NCI-H526 (cell line): ENCODE measurements at regions not wholly inside any gene's neighbourhood (a gene's known extent, or its start where the extent isn't known, plus 50 kb on each side); places are given as distances from the start of the nearest gene placed in this dataset.

Source experiments
- DNase-seq, 2 experiments: peaks; one replicate each; lab custom pipeline; 2025; lab: John Stamatoyannopoulos, UW

GRCh38 chr18:27695503-27695902, 481.4 kb downstream of the CDH2 start:
- no peak for DNase-seq

- DNase-seq: peak in 1 of 2 experiments; percentile 8
Measured at GRCh38 chr18:27695052-27695451, 481.9 kb downstream of the CDH2 start.

GRCh38 chr18:27688581-27688980, 488.3 kb downstream of the CDH2 start:
- no peak for DNase-seq

- no peak for DNase-seq
Measured at GRCh38 chr18:27687351-27687979, 489.5 kb downstream of the CDH2 start.

GRCh38 chr18:27685807-27686412, 491.0 kb downstream of the CDH2 start:
- peak in 1 of 2 experiments; percentile 60 for DNase-seq

GRCh38 chr18:27685091-27685490, 491.8 kb downstream of the CDH2 start:
- no peak for DNase-seq

GRCh38 chr18:27674411-27674810, 489.3 kb upstream of the CHST9 start:
- no peak for DNase-seq

GRCh38 chr18:27673861-27674260, 488.8 kb upstream of the CHST9 start:
- no peak for DNase-seq

GRCh38 chr18:27668158-27668557, 483.1 kb upstream of the CHST9 start:
- DNase-seq: no peak

- no peak for DNase-seq
Measured at GRCh38 chr18:27667064-27667463, 482.0 kb upstream of the CHST9 start.

- DNase-seq: no peak
Measured at GRCh38 chr18:27666016-27666415, 480.9 kb upstream of the CHST9 start.

GRCh38 chr18:27665264-27665799, 480.2 kb upstream of the CHST9 start:
- no peak for DNase-seq

GRCh38 chr18:27662949-27663348, 477.8 kb upstream of the CHST9 start:
- DNase-seq: no peak

GRCh38 chr18:27662537-27662936, 477.4 kb upstream of the CHST9 start:
- DNase-seq: no peak

GRCh38 chr18:27661320-27662018, 476.4 kb upstream of the CHST9 start:
- DNase-seq: no peak

GRCh38 chr18:27656905-27657304, 471.8 kb upstream of the CHST9 start:
- DNase-seq: no peak

- DNase-seq: peak; percentile 57 to 64
Measured at GRCh38 chr18:27656167-27656778, 471.2 kb upstream of the CHST9 start.

GRCh38 chr18:27653247-27653646, 468.1 kb upstream of the CHST9 start:
- no peak for DNase-seq

- DNase-seq: no peak
Measured at GRCh38 chr18:27652480-27653121, 467.5 kb upstream of the CHST9 start.

GRCh38 chr18:27649621-27650020, 464.5 kb upstream of the CHST9 start:
- no peak for DNase-seq

- DNase-seq: no peak
Measured at GRCh38 chr18:27645929-27646328, 460.8 kb upstream of the CHST9 start.

GRCh38 chr18:27636576-27637085, 451.5 kb upstream of the CHST9 start:
- DNase-seq: no peak
